ENCODE measurements at regions not wholly inside any gene's neighbourhood (a gene's known extent, or its start where the extent isn't known, plus 50 kb on each side); places are given as distances from the start of the nearest gene placed in this dataset.

- H3K27ac ChIP-seq: no peak overlapping the region
- no peak overlapping the region for H3K4me3 ChIP-seq (replicated peaks in 1 of 3)
- TF ChIP-seq CTCF (IDR thresholded peaks at IDR 0.05): no peak
- TF ChIP-seq POLR2A (IDR thresholded peaks at IDR 0.05): no peak
- no peaks in the 10 kb centered on the region for H3K9me3 ChIP-seq
- no peaks in the 10 kb centered on the region for H3K36me3 ChIP-seq
- intact Hi-C loops (cut with DNase I): no loop called here
- no peaks in the 10 kb centered on the region for H3K4me1 ChIP-seq
- no peaks in the 10 kb centered on the region for H3K27me3 ChIP-seq
- 67 to 78% methylated on average over 2 of the region's 2 CpGs for WGBS, 2 donors
- DNase-seq: no peak
Measured at GRCh38 chr1:227450489-227450888, 112.9 kb upstream of the ZNF678 start.

- no peaks in the 10 kb centered on the region for H3K4me1 ChIP-seq
- intact Hi-C loops (cut with DNase I): loop anchor here (10.0 kb wide), 1 partner anchor 815 kb away; no protein-coding TSS in a partner anchor
- TF ChIP-seq CTCF (IDR thresholded peaks at IDR 0.05) (no peak), POLR2A (IDR thresholded peaks at IDR 0.05) (no peak)
- WGBS, 2 donors: 74 to 78% methylated on average over 10 to 11 of the region's 11 CpGs
- H3K4me3 ChIP-seq (replicated peaks in 1 of 3): no peak overlapping the region
- no peaks in the 10 kb centered on the region for H3K27me3 ChIP-seq
- H3K36me3 ChIP-seq: no peaks in the 10 kb centered on the region
- no peak for DNase-seq
- no peaks in the 10 kb centered on the region for H3K9me3 ChIP-seq
- H3K27ac ChIP-seq: no peak overlapping the region
Measured at GRCh38 chr1:227449741-227450441, 113.5 kb upstream of the ZNF678 start.

GRCh38 chr1:227449051-227449450, 114.3 kb upstream of the ZNF678 start:
- Histone ChIP-seq H3K27ac (no peak overlapping the region), H3K36me3 (no peaks in the 10 kb centered on the region), H3K4me3 (replicated peaks in 1 of 3) (no peak overlapping the region), H3K27me3 (no peaks in the 10 kb centered on the region), H3K4me1 (no peaks in the 10 kb centered on the region), H3K9me3 (no peaks in the 10 kb centered on the region)
- 41 to 50% methylated on average over 6 of the region's 6 CpGs for WGBS, 2 donors
- intact Hi-C loops (cut with DNase I): loop anchor here (10.0 kb wide), 1 partner anchor 814 kb away; no protein-coding TSS in a partner anchor
- DNase-seq: peak; percentile 18 to 24
- TF ChIP-seq POLR2A (IDR thresholded peaks at IDR 0.05) (no peak), CTCF (IDR thresholded peaks at IDR 0.05) (peak in 3 of 6 experiments; percentile 20 to 45 (median 24))

GRCh38 chr1:227447531-227447990, 115.8 kb upstream of the ZNF678 start:
- no peak overlapping the region for H3K27ac ChIP-seq
- H3K27me3 ChIP-seq: no peaks in the 10 kb centered on the region
- H3K36me3 ChIP-seq: no peaks in the 10 kb centered on the region
- no peak overlapping the region for H3K4me3 ChIP-seq (replicated peaks in 1 of 3)
- H3K4me1 ChIP-seq: no peaks in the 10 kb centered on the region
- peak; percentile 32 to 50 for DNase-seq
- no peaks in the 10 kb centered on the region for H3K9me3 ChIP-seq
- 48 to 50% methylated on average over 25 of the region's 25 CpGs for WGBS, 2 donors
- intact Hi-C loops (cut with DNase I): loop anchor here (10.0 kb wide), 1 partner anchor 813 kb away; no protein-coding TSS in a partner anchor
- TF ChIP-seq POLR2A (IDR thresholded peaks at IDR 0.05) (no peak), CTCF (IDR thresholded peaks at IDR 0.05) (peak in 3 of 6 experiments; percentile 34 to 55 (median 47))

- no peaks in the 10 kb centered on the region for H3K4me1 ChIP-seq
- WGBS, 2 donors: 89 to 94% methylated on average over 2 of the region's 2 CpGs
- no peak overlapping the region for H3K27ac ChIP-seq
- intact Hi-C loops (cut with DNase I): loop anchor here (10.0 kb wide), 1 partner anchor 811 kb away; no protein-coding TSS in a partner anchor
- H3K27me3 ChIP-seq: no peaks in the 10 kb centered on the region
- no peak for DNase-seq
- no peaks in the 10 kb centered on the region for H3K9me3 ChIP-seq
- TF ChIP-seq POLR2A (IDR thresholded peaks at IDR 0.05) (no peak), CTCF (IDR thresholded peaks at IDR 0.05) (no peak)
- H3K4me3 ChIP-seq (replicated peaks in 1 of 3): no peak overlapping the region
- H3K36me3 ChIP-seq: no peaks in the 10 kb centered on the region
Measured at GRCh38 chr1:227445746-227446145, 117.6 kb upstream of the ZNF678 start.

Measured in thyroid gland (tissue), 4 donors.